Activated naive CD8-positive, alpha-beta T cell treated with anti-CD3 and anti-CD28 coated beads, Interleukin-2, amount 10 ng/mL, durations not matched to agents 7 days and 5 days (primary cell): ENCODE measurements at regions not wholly inside any gene's neighbourhood (a gene's known extent, or its start where the extent isn't known, plus 50 kb on each side); places are given as distances from the start of the nearest gene placed in this dataset.

ENCODE experiments used
- ATAC-seq: fragments of 150-1000 bp; cut with Tn5 transposase; one replicate; pipeline ENCODE4 v1.10.0; 2021; ENCODE audit warnings: low read depth, moderate library complexity
- POLR2A ChIA-PET: fragments of 350-600 bp; sonication (Branson Sonifier 250); formaldehyde crosslinking; loops from one replicate; lab custom pipeline; 2021; ENCODE audit warnings: antibody characterized with exemption; lab: Charles Lee
- DNase-seq: peaks from one replicate; pipeline ENCODE4 v3.0.0; 2021
- H3K27ac Mint-ChIP-seq: one replicate; pipeline ENCODE4 v1.8.0; 2022; ENCODE audit warnings: mild to moderate bottlenecking, mixed read lengths
- H3K27me3 Mint-ChIP-seq: one replicate; pipeline ENCODE4 v1.8.0; 2022; ENCODE audit warnings: mild to moderate bottlenecking, moderate library complexity, mixed read lengths
- H3K36me3 Mint-ChIP-seq: one replicate; pipeline ENCODE4 v1.8.0; 2021; ENCODE audit warnings: mild to moderate bottlenecking, mixed read lengths
- H3K4me1 Mint-ChIP-seq: one replicate; pipeline ENCODE4 v1.8.0; 2021; ENCODE audit warnings: mixed read lengths
- H3K4me3 Mint-ChIP-seq: one replicate; pipeline ENCODE4 v1.8.0; 2022; ENCODE audit warnings: mild to moderate bottlenecking, moderate library complexity, mixed read lengths
- H3K9me3 Mint-ChIP-seq: one replicate; pipeline ENCODE4 v1.8.0; 2021; ENCODE audit warnings: mixed read lengths

DNA sequence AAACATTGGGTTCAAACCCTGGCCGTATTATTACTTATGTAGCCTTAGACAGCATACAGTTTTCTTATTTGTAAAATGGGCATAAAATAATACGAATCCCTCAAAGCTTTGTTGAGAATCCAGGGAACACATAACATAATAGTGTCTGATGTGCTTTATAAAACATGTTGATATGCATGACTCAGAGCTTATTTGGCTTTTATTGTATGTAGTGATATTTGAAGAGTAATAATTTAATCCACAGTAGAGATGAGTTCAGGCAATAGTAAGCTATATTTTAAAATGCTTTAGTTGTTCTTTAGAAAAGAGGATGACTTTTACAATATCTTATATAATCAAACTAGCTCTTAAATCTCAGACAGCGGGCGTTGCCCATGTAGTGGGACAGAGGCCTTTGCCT, 176.4 kb downstream of the SIM1 start:
- Mint-ChIP-seq H3K4me3 (no peak overlapping the region), H3K4me1 (no peaks in the 10 kb centered on the region), H3K9me3 (no peaks in the 10 kb centered on the region), H3K27ac (no peak overlapping the region), H3K27me3 (no peaks in the 10 kb centered on the region), H3K36me3 (no peaks in the 10 kb centered on the region)
- POLR2A ChIA-PET: no interaction called here
- DNase-seq (no peak), ATAC-seq (no peak)

- POLR2A ChIA-PET: no interaction called here
- no peak overlapping the region for H3K4me3 Mint-ChIP-seq
- peaks cover 6% of the 10 kb centered on the region for H3K27me3 Mint-ChIP-seq
- H3K36me3 Mint-ChIP-seq: no peaks in the 10 kb centered on the region
- H3K9me3 Mint-ChIP-seq: no peaks in the 10 kb centered on the region
- H3K27ac Mint-ChIP-seq: no peak overlapping the region
- ATAC-seq (no peak), DNase-seq (no peak)
- no peaks in the 10 kb centered on the region for H3K4me1 Mint-ChIP-seq
These were observed 181.4 kb downstream of the SIM1 start for GRCh38 chr6:100283285-100283684.

- no peaks in the 10 kb centered on the region for H3K9me3 Mint-ChIP-seq
- no peaks in the 10 kb centered on the region for H3K36me3 Mint-ChIP-seq
- DNase-seq (no peak), ATAC-seq (no peak)
- H3K27me3 Mint-ChIP-seq: peaks cover 6% of the 10 kb centered on the region
- H3K4me3 Mint-ChIP-seq: no peak overlapping the region
- POLR2A ChIA-PET: no interaction called here
- no peak overlapping the region for H3K27ac Mint-ChIP-seq
- no peaks in the 10 kb centered on the region for H3K4me1 Mint-ChIP-seq
These were observed 183.2 kb downstream of the SIM1 start for GRCh38 chr6:100281471-100281901.

DNA sequence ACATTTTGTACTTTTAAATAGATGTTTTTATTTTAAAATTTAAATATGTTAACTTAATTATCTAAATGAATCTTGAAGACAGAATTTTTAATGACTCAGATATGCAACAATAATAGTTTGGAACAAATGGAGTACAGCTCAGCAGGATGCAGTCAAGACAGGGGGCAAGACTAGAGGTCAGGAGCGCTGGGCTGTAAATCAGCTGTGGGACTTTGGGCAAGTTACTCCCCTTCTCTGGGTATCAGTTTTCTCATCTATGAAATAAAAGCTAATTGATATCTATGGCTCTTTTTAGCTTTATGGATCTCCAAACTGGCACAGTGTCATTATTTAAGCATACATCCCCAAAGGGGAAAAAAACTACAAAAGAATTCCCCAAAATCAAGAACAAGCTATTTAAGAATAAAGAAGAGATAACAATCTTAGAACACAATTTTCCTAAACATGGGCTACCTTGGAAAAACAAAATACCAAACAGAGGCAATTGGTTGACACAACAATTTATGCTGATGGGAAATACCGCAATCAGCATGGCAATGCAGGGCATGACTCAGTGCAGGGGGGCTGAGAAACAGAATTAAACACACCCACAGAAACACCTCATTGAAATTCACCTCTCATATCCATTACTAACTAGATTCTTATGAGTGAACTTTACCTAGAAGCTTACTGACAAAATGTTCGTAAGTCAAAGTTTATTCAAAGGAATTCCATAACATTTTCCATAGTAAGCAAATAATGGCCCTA, 188.2 kb downstream of the SIM1 start:
- no peak for ATAC-seq
- no peak overlapping the region for H3K27ac Mint-ChIP-seq
- no peak for DNase-seq
- no peaks in the 10 kb centered on the region for H3K9me3 Mint-ChIP-seq
- no peak overlapping the region for H3K4me3 Mint-ChIP-seq
- POLR2A ChIA-PET: no interaction called here
- H3K36me3 Mint-ChIP-seq: no peaks in the 10 kb centered on the region
- H3K4me1 Mint-ChIP-seq: no peaks in the 10 kb centered on the region
- peaks cover 2% of the 10 kb centered on the region for H3K27me3 Mint-ChIP-seq

GRCh38 chr6:100274147-100274546, 190.6 kb downstream of the SIM1 start:
- H3K9me3 Mint-ChIP-seq: no peaks in the 10 kb centered on the region
- no peaks in the 10 kb centered on the region for H3K4me1 Mint-ChIP-seq
- H3K27ac Mint-ChIP-seq: no peak overlapping the region
- H3K4me3 Mint-ChIP-seq: no peak overlapping the region
- DNase-seq (no peak), ATAC-seq (no peak)
- no peaks in the 10 kb centered on the region for H3K36me3 Mint-ChIP-seq
- POLR2A ChIA-PET: no interaction called here
- H3K27me3 Mint-ChIP-seq: peaks cover 2% of the 10 kb centered on the region

GRCh38 chr6:100271625-100272024, 193.1 kb downstream of the SIM1 start:
- POLR2A ChIA-PET: no interaction called here
- Mint-ChIP-seq H3K4me3 (no peak overlapping the region), H3K4me1 (no peaks in the 10 kb centered on the region), H3K27ac (no peak overlapping the region), H3K36me3 (no peaks in the 10 kb centered on the region), H3K9me3 (no peaks in the 10 kb centered on the region), H3K27me3 (peaks cover 2% of the 10 kb centered on the region)
- no peak for DNase-seq
- no peak for ATAC-seq

DNA sequence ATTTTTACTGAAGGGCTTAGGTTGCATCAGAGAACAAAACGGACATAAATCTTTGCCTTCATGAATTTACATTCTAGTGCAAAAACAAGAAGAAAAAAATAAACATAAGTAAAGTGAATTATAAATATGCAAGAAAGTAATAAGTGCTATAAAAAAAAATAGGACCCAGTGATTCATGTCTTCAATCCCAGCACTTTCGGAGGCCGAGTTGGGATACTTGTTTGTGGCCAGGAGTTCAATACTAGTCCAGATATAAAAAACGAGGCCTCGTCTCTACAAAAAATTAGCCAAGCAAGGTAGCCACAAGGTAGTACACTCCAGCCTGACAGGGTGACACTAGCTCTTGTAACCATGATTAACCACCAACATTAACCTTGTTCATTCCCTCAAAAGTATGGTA, 193.5 kb downstream of the SIM1 start:
- Mint-ChIP-seq H3K27me3 (peaks cover 2% of the 10 kb centered on the region), H3K4me1 (no peaks in the 10 kb centered on the region), H3K27ac (no peak overlapping the region), H3K4me3 (no peak overlapping the region), H3K36me3 (no peaks in the 10 kb centered on the region), H3K9me3 (no peaks in the 10 kb centered on the region)
- no peak for DNase-seq
- POLR2A ChIA-PET: no interaction called here
- ATAC-seq: no peak

DNA sequence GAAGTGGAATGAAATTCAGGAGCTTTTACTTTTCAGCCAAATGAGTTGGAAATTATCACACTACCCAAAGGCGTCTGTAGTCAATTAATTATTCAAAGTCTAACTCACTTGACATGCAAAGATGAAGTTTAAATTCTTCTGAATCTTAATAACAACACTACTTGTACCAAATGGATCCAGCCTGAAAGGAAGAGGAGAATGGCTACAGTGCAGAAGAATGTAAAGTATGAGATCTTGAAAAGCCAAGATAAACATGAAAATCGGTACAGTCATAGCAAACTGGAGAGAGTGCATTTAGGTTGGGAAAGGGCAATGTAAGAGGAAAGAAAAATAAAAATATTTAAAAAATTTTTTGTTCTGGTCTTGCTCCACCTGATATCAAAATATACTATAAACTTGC, 195.5 kb downstream of the SIM1 start:
- DNase-seq (no peak), ATAC-seq (no peak)
- Mint-ChIP-seq H3K4me1 (no peaks in the 10 kb centered on the region), H3K4me3 (no peak overlapping the region), H3K9me3 (no peaks in the 10 kb centered on the region), H3K27ac (no peak overlapping the region), H3K27me3 (no peaks in the 10 kb centered on the region), H3K36me3 (no peaks in the 10 kb centered on the region)
- POLR2A ChIA-PET: no interaction called here

- H3K4me3 Mint-ChIP-seq: no peak overlapping the region
- no peaks in the 10 kb centered on the region for H3K36me3 Mint-ChIP-seq
- H3K9me3 Mint-ChIP-seq: no peaks in the 10 kb centered on the region
- no peak for ATAC-seq
- no peak overlapping the region for H3K27ac Mint-ChIP-seq
- H3K27me3 Mint-ChIP-seq: no peaks in the 10 kb centered on the region
- DNase-seq: no peak
- POLR2A ChIA-PET: no interaction called here
- no peaks in the 10 kb centered on the region for H3K4me1 Mint-ChIP-seq
These were observed 196.4 kb downstream of the SIM1 start for GRCh38 chr6:100268326-100268725.

DNA sequence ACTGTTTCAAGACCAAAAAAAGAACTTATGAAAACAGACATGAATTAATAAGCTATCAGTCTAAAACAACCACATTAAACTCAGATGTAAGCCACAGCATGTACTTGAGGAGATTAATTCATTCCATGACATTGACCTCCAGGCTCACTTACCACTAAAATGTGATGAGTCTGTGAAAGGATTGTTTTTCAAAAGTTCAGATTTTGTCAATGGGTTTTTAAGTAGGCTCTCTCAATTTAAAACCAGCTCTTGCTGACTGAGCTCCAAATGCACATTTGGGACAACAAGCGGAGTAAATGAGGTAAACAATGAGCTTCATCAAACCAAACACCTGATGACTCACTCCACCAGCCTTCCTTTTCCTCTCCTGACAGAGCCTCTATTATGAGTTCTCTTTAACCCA, 197.0 kb downstream of the SIM1 start:
- no peak overlapping the region for H3K27ac Mint-ChIP-seq
- H3K9me3 Mint-ChIP-seq: no peaks in the 10 kb centered on the region
- ATAC-seq: no peak
- DNase-seq: no peak
- H3K36me3 Mint-ChIP-seq: no peaks in the 10 kb centered on the region
- POLR2A ChIA-PET: no interaction called here
- H3K27me3 Mint-ChIP-seq: no peaks in the 10 kb centered on the region
- H3K4me1 Mint-ChIP-seq: no peaks in the 10 kb centered on the region
- H3K4me3 Mint-ChIP-seq: no peak overlapping the region

GRCh38 chr6:100266494-100267401, 198.0 kb downstream of the SIM1 start:
- DNase-seq: no peak
- Mint-ChIP-seq H3K27me3 (no peaks in the 10 kb centered on the region), H3K4me3 (no peak overlapping the region), H3K9me3 (no peaks in the 10 kb centered on the region), H3K27ac (no peak overlapping the region), H3K36me3 (no peaks in the 10 kb centered on the region), H3K4me1 (no peaks in the 10 kb centered on the region)
- ATAC-seq: no peak
- POLR2A ChIA-PET: no interaction called here

GRCh38 chr6:100262086-100262485, 202.6 kb downstream of the SIM1 start:
- Mint-ChIP-seq H3K27me3 (peaks cover 4% of the 10 kb centered on the region), H3K4me3 (no peak overlapping the region), H3K36me3 (no peaks in the 10 kb centered on the region), H3K27ac (no peak overlapping the region), H3K4me1 (peaks cover 4% of the 10 kb centered on the region), H3K9me3 (no peaks in the 10 kb centered on the region)
- POLR2A ChIA-PET: no interaction called here
- ATAC-seq (no peak), DNase-seq (no peak)

- H3K9me3 Mint-ChIP-seq: no peaks in the 10 kb centered on the region
- no peaks in the 10 kb centered on the region for H3K36me3 Mint-ChIP-seq
These were observed 203.2 kb downstream of the SIM1 start for GRCh38 chr6:100261486-100261885.

GRCh38 chr6:100260584-100260983, 204.1 kb downstream of the SIM1 start:
- H3K4me3 Mint-ChIP-seq: no peak overlapping the region
- ATAC-seq: no peak
- POLR2A ChIA-PET: no interaction called here

More at GRCh38 chr6:100261486-100261885, 203.2 kb downstream of the SIM1 start:
- Mint-ChIP-seq H3K4me3 (no peak overlapping the region), H3K27ac (no peak overlapping the region), H3K4me1 (peaks cover 4% of the 10 kb centered on the region), H3K27me3 (peaks cover 4% of the 10 kb centered on the region)
- ATAC-seq (no peak), DNase-seq (no peak)
- POLR2A ChIA-PET: no interaction called here

More at GRCh38 chr6:100260584-100260983, 204.1 kb downstream of the SIM1 start:
- Mint-ChIP-seq H3K4me1 (peaks cover 4% of the 10 kb centered on the region), H3K36me3 (no peaks in the 10 kb centered on the region), H3K27ac (no peak overlapping the region), H3K27me3 (peaks cover 4% of the 10 kb centered on the region), H3K9me3 (no peaks in the 10 kb centered on the region)
- DNase-seq: no peak
